ENCODE measurements at regions not wholly inside any gene's neighbourhood (a gene's known extent, or its start where the extent isn't known, plus 50 kb on each side); places are given as distances from the start of the nearest gene placed in this dataset.

- no peak for DNase-seq (ENCODE audit: low read depth)
- no peak overlapping the region for H3K4me3 ChIP-seq (ENCODE audit: low read depth, low read length)
Observed at GRCh38 chr6:23228439-23229024, 659.2 kb downstream of the HDGFL1 start.

- H3K4me3 ChIP-seq (ENCODE audit: low read depth, low read length): no peak overlapping the region
- no peak for DNase-seq (ENCODE audit: low read depth)
Observed at GRCh38 chr6:23243854-23244253, 674.5 kb downstream of the HDGFL1 start.

GRCh38 chr6:23244300-23244699 is 674.9 kb downstream of the HDGFL1 start:
- no peak overlapping the region for H3K4me3 ChIP-seq (ENCODE audit: low read depth, low read length)
- DNase-seq (ENCODE audit: low read depth): peak; percentile 89

- DNase-seq (ENCODE audit: low read depth): peak; percentile 56
- no peak overlapping the region for H3K4me3 ChIP-seq (ENCODE audit: low read depth, low read length)
Observed at GRCh38 chr6:23245572-23245971, 676.2 kb downstream of the HDGFL1 start.

- no peak for DNase-seq (ENCODE audit: low read depth)
- H3K4me3 ChIP-seq (ENCODE audit: low read depth, low read length): no peak overlapping the region
Observed at GRCh38 chr6:23246896-23247295, 677.5 kb downstream of the HDGFL1 start.

GRCh38 chr6:23250556-23250955 is 681.2 kb downstream of the HDGFL1 start:
- no peak overlapping the region for H3K4me3 ChIP-seq (ENCODE audit: low read depth, low read length)
- DNase-seq (ENCODE audit: low read depth): no peak

- no peak overlapping the region for H3K4me3 ChIP-seq (ENCODE audit: low read depth, low read length)
- no peak for DNase-seq (ENCODE audit: low read depth)
Observed at GRCh38 chr6:23262864-23263263, 693.5 kb downstream of the HDGFL1 start.

- no peak for DNase-seq (ENCODE audit: low read depth)
- H3K4me3 ChIP-seq (ENCODE audit: low read depth, low read length): no peak overlapping the region
Observed at GRCh38 chr6:23265270-23265669, 695.9 kb downstream of the HDGFL1 start.

GRCh38 chr6:23266536-23266935 is 697.2 kb downstream of the HDGFL1 start:
- H3K4me3 ChIP-seq (ENCODE audit: low read depth, low read length): no peak overlapping the region
- no peak for DNase-seq (ENCODE audit: low read depth)

GRCh38 chr6:23267651-23268050 is 698.3 kb downstream of the HDGFL1 start:
- no peak overlapping the region for H3K4me3 ChIP-seq (ENCODE audit: low read depth, low read length)
- no peak for DNase-seq (ENCODE audit: low read depth)

GRCh38 chr6:23268348-23268747 is 699.0 kb downstream of the HDGFL1 start:
- H3K4me3 ChIP-seq (ENCODE audit: low read depth, low read length): no peak overlapping the region
- no peak for DNase-seq (ENCODE audit: low read depth)

- no peak overlapping the region for H3K4me3 ChIP-seq (ENCODE audit: low read depth, low read length)
- DNase-seq (ENCODE audit: low read depth): peak; percentile 52
Observed at GRCh38 chr6:23269436-23269835, 700.1 kb downstream of the HDGFL1 start.

GRCh38 chr6:23272536-23272935 is 703.2 kb downstream of the HDGFL1 start:
- no peak for DNase-seq (ENCODE audit: low read depth)
- no peak overlapping the region for H3K4me3 ChIP-seq (ENCODE audit: low read depth, low read length)

- DNase-seq (ENCODE audit: low read depth): no peak
- H3K4me3 ChIP-seq (ENCODE audit: low read depth, low read length): no peak overlapping the region
Observed at GRCh38 chr6:23277521-23278179, 708.3 kb downstream of the HDGFL1 start.

- no peak for DNase-seq (ENCODE audit: low read depth)
- no peak overlapping the region for H3K4me3 ChIP-seq (ENCODE audit: low read depth, low read length)
Observed at GRCh38 chr6:23278180-23278532, 708.8 kb downstream of the HDGFL1 start.

GRCh38 chr6:23280437-23280836 is 711.1 kb downstream of the HDGFL1 start:
- no peak overlapping the region for H3K4me3 ChIP-seq (ENCODE audit: low read depth, low read length)
- DNase-seq (ENCODE audit: low read depth): no peak

- H3K4me3 ChIP-seq (ENCODE audit: low read depth, low read length): no peak overlapping the region
- no peak for DNase-seq (ENCODE audit: low read depth)
Observed at GRCh38 chr6:23282252-23283021, 713.1 kb downstream of the HDGFL1 start.

GRCh38 chr6:23293653-23294052 is 724.3 kb downstream of the HDGFL1 start:
- no peak for DNase-seq (ENCODE audit: low read depth)
- H3K4me3 ChIP-seq (ENCODE audit: low read depth, low read length): no peak overlapping the region

- no peak overlapping the region for H3K4me3 ChIP-seq (ENCODE audit: low read depth, low read length)
- no peak for DNase-seq (ENCODE audit: low read depth)
Observed at GRCh38 chr6:23301556-23301955, 732.2 kb downstream of the HDGFL1 start.

- H3K4me3 ChIP-seq (ENCODE audit: low read depth, low read length): no peak overlapping the region
- DNase-seq (ENCODE audit: low read depth): no peak
Observed at GRCh38 chr6:23302514-23302913, 733.1 kb downstream of the HDGFL1 start.
